ENCODE measurements at regions not wholly inside any gene's neighbourhood (a gene's known extent, or its start where the extent isn't known, plus 50 kb on each side); places are given as distances from the start of the nearest gene placed in this dataset.
"Not testable (repeated sequence)": the region's sequence is repeated elsewhere in the genome, so short reads cannot be mapped to it uniquely, and the experiment has no call there.

DNA sequence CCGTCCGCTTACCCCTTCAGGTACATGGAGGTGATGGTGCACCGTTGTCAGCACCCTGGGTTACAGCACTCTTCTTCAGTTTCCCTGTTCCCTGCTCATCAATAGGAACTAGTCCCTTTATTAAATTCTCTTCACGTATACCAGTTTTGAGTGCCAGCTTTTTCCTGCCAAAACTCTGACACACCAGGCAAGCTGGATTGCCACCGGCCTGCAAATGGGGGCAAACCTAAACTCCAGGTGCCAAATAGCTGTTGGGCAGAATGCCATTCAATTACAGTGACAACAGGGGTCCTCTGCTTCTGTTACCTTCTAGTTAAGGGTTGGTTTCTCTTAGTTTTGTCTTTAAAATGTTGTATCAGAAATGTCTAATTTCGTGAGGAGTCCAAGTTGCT lies 400.4 kb downstream of the OSTF1 start:
- 67% methylated on average over 6 of the region's 6 CpGs for WGBS (ENCODE audit: insufficient coverage, low coverage, low lambda C conversion rate, missing lambda C conversion rate)
- intact Hi-C loops (cut with DNase I), result no loop called here
- ATAC-seq, result no peak
- no peaks in the 10 kb centered on the region for H3K36me3 ChIP-seq
- no peaks in the 10 kb centered on the region for H3K9me3 ChIP-seq
- no peak for DNase-seq
- H3K27ac ChIP-seq, result no peak overlapping the region
- no peaks in the 10 kb centered on the region for H3K4me1 ChIP-seq
- no peak for TF ChIP-seq CTCF (IDR thresholded peaks at IDR 0.05)
- no peak for TF ChIP-seq POLR2A (IDR thresholded peaks at IDR 0.05)
- no peaks in the 10 kb centered on the region for H3K27me3 ChIP-seq
- H3K4me3 ChIP-seq, result no peak overlapping the region

GRCh38 chr9:75490326-75490725 lies 400.1 kb upstream of the PCSK5 start:
- ATAC-seq, result no peak
- H3K27ac ChIP-seq, result no peak overlapping the region
- 46% methylated on average over 2 of the region's 2 CpGs for WGBS (ENCODE audit: insufficient coverage, low coverage, low lambda C conversion rate, missing lambda C conversion rate)
- H3K27me3 ChIP-seq, result no peaks in the 10 kb centered on the region
- H3K4me3 ChIP-seq, result no peak overlapping the region
- H3K36me3 ChIP-seq, result no peaks in the 10 kb centered on the region
- H3K9me3 ChIP-seq, result no peaks in the 10 kb centered on the region
- no peak for DNase-seq
- TF ChIP-seq CTCF (IDR thresholded peaks at IDR 0.05), result no peak
- no peak for TF ChIP-seq POLR2A (IDR thresholded peaks at IDR 0.05)
- intact Hi-C loops (cut with DNase I), result no loop called here
- H3K4me1 ChIP-seq, result no peaks in the 10 kb centered on the region

DNA sequence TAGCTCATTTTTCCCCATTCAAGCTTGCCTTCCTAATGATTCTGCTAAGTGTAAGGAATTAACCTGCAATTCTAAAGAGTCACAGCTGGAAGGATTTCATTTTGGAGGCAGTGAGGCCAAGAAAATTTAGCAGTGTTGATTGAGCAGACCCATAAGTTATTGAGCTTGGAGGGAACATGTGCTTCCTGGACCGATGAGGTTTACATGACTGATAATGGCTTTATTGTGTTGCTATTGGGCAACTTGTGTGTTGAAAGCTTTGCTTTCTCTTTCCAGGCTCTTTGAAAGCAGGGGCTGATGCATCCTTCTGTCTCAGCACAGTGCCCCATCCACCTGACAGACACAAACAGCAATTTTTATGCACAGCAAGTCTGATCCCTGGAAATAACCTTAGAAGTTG lies 398.9 kb upstream of the PCSK5 start:
- 33% methylated on average over 1 of the region's 1 CpG for WGBS (ENCODE audit: insufficient coverage, low coverage, low lambda C conversion rate, missing lambda C conversion rate)
- Histone ChIP-seq H3K4me1 (no peaks in the 10 kb centered on the region), H3K4me3 (no peak overlapping the region), H3K9me3 (no peaks in the 10 kb centered on the region), H3K27me3 (no peaks in the 10 kb centered on the region), H3K36me3 (no peaks in the 10 kb centered on the region), H3K27ac (no peak overlapping the region)
- no peak for ATAC-seq
- DNase-seq, result no peak
- TF ChIP-seq POLR2A (IDR thresholded peaks at IDR 0.05), result no peak
- intact Hi-C loops (cut with DNase I), result no loop called here

DNA sequence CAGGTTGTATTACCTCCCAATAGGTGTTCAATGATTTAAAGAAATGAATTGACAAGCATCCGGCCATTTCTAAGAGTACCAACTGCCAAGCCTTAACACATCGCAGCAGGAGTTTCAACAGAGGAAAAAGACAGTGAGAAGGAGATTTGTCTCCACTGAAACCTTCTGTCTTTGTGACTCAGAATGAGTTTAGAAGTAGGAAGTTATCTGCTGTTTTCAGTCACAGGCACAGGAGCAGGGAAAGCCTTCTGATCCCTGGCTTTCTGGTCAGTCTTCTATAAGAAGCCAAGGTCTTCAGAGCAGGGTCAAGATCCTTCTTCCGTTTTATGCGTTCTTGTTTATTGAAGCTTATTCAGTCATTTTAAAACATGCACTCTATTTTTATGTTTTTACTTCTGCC lies 390.7 kb upstream of the PCSK5 start:
- no peak for DNase-seq
- Histone ChIP-seq H3K27ac (no peak overlapping the region), H3K9me3 (no peaks in the 10 kb centered on the region), H3K4me1 (no peaks in the 10 kb centered on the region), H3K4me3 (no peak overlapping the region), H3K36me3 (no peaks in the 10 kb centered on the region), H3K27me3 (no peaks in the 10 kb centered on the region)
- intact Hi-C loops (cut with DNase I), result no loop called here
- TF ChIP-seq POLR2A (IDR thresholded peaks at IDR 0.05) (no peak), CTCF (IDR thresholded peaks at IDR 0.05) (no peak)
- 56% methylated on average over 4 of the region's 4 CpGs for WGBS (ENCODE audit: insufficient coverage, low coverage, low lambda C conversion rate, missing lambda C conversion rate)
- peak in 2 of 4 donors; percentile 41 to 49 for ATAC-seq

- WGBS (ENCODE audit: insufficient coverage, low coverage, low lambda C conversion rate, missing lambda C conversion rate), result 18% methylated on average over 2 of the region's 2 CpGs
- intact Hi-C loops (cut with DNase I), result no loop called here
- ATAC-seq (peak in 2 of 4 donors; percentile 43 to 45), DNase-seq (no peak)
- Histone ChIP-seq H3K9me3 (no peaks in the 10 kb centered on the region), H3K36me3 (no peaks in the 10 kb centered on the region), H3K4me3 (no peak overlapping the region), H3K27me3 (no peaks in the 10 kb centered on the region), H3K27ac (no peak overlapping the region), H3K4me1 (no peaks in the 10 kb centered on the region)
- no peak for TF ChIP-seq CTCF (IDR thresholded peaks at IDR 0.05)
- TF ChIP-seq POLR2A (IDR thresholded peaks at IDR 0.05), result no peak
Measured at GRCh38 chr9:75500479-75500878, 390.0 kb upstream of the PCSK5 start.

DNA sequence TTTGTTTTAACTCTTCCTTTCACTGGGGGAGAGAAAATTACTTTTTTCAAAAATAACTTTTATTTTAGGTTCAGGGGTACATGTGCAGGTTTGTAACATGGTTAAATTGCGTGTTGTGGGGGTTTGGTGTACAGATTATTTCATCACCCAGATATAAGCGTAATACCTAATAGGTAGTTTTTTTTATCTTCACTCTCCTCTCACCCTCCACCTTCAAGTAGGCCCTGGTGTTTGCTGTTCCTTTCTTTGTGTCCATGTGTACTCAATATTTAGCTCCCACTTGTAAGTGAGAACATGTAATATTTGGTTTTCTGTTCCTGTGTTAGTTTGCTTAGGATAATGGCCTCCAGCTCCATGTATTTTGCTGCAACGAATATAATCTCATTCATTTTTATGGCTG lies 389.5 kb upstream of the PCSK5 start:
- H3K4me1 ChIP-seq; H3K4me3 ChIP-seq; H3K9me3 ChIP-seq; intact Hi-C loops (cut with DNase I); ATAC-seq; DNase-seq; H3K27me3 ChIP-seq; H3K27ac ChIP-seq; H3K36me3 ChIP-seq: not testable (repeated sequence)
- WGBS (ENCODE audit: insufficient coverage, low coverage, low lambda C conversion rate, missing lambda C conversion rate), result 63% methylated on average over 3 of the region's 3 CpGs
